GM19238 (cell line): ENCODE measurements at regions not wholly inside any gene's neighbourhood (a gene's known extent, or its start where the extent isn't known, plus 50 kb on each side); places are given as distances from the start of the nearest gene placed in this dataset.
"Not testable (repeated sequence)": the region's sequence is repeated elsewhere in the genome, so short reads cannot be mapped to it uniquely, and the experiment has no call there.

ENCODE experiments used
- DNase-seq: peaks from one replicate; pipeline ENCODE4 v3.0.0; 2011; ENCODE audit warnings: low spot score; ENCODE audit not compliant: insufficient read length

DNA sequence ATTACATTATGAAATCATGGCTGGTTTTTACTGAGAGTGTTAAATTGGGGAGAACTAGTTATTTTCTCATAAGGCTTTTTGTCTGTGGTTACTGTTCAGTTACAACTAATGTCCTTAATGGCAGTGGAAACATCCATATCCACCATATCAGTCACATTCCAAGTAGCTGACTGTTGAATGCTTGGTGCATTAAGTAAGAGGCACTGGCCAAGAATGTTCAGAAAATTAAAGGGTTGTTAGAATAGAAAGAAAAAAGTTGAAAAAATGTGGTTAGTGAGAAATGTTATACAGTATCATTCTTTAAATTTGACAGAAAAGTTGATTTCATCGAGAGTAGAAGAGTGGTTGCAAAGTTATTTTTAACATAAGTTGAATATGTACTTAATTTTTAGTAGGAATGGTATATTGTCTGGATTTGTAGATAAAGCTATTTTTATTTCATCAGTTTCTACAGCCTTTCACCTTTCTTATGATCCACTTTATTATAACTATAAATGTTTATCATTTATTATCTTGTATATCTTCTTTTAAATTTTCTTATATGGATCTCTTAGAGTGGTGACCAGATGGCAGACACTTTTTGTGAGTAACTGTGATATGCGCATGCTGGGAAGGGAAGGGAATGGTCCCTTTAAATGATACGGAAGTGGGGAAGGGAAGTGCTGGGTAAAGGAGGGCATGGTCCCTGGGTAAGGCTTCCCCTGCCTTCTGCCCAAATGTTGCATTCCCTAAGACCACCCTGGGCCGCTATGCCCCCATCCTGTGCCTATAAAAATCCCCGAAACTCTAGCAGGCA, 2407.1 kb downstream of the ARAP2 start:
- DNase-seq, result no peak

DNA sequence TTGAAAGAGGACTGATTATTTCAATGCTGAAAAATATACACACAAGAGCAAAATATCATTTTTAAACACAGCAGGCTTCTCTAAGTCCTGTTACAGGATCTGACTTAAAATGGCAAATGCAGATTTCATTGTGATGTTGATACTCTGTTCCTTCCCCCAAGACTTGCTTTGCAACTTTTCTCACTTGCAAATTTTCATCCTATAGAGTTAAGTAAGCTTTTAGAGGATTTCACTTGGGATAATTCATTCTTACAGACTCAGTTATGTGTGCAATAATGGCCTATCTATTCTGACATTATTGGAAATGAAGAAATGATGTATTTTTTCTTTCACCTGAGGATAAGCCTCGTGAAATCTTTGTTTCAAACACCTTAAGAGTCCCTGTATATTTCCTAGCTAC, 2403.2 kb downstream of the ARAP2 start:
- no peak for DNase-seq

DNA sequence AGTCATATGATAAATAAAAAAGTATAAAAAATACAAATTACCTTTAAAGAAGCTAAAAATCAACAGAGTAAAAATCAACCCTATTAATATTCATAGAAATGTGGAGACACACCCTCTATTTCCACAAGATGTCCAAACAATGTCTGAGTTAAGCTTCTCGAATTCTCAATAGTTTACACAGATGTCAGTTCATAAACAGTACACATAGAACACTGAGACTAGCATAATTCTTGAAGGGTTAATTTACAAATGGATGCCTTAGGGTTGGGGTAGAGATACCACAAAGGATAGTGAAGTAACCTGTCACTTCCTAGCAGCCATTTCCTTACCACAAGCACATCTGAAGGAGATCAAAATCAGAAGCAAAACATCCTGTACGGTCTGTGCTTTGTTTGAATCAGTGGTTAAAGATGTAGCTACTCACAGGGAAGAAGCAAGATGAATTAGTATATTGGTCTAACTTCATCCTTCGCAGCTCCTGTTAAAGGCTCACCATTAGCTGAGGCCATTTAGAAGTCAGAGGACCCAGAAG, 2393.9 kb downstream of the ARAP2 start:
- no peak for DNase-seq

DNA sequence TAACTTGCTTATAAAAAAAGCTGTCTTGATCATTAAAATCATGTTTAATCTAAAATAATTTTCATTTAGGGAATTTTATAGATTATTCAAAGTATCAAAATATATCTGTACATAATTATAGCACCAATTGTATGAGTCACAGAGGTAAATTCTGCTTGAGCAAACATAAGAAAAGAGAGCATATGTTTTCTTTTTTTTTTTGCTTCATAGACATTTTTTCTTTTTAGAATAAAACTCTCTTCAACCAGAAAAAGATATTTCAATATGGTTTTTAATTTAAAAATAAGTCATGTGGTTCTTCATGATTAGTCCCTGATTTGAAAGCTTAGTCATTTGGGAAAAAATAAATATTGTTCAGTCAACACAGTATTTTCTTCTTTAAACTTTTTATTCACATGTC, 2390.6 kb downstream of the ARAP2 start:
- not testable (repeated sequence) for DNase-seq

DNA sequence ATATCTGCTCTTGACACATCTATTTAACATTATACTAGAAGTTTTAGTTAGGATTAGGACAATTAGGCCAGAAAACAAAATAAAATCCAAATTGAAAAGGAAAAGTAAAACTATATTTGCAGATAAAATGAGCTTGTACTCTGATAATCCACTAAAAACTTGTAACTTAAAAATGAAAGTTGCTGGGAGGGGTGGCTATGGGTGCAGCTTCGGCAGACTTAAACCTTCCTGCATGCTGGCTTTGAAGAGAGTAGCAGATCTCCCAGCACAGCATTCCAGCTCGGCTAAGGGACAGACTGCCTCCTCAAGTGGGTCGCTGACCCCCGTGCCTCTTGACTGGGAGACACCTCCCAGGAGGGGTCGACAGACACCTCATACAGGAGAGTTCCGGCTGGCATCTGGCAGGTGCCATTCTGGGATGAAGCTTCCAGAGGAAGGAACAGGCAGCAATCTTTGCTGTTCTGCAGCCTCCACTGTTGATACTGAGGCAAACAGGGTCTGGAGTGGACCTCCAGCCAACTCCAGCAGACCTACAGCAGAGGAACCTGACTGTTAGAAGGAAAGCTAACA, 2379.9 kb downstream of the ARAP2 start:
- DNase-seq, result no peak

DNA sequence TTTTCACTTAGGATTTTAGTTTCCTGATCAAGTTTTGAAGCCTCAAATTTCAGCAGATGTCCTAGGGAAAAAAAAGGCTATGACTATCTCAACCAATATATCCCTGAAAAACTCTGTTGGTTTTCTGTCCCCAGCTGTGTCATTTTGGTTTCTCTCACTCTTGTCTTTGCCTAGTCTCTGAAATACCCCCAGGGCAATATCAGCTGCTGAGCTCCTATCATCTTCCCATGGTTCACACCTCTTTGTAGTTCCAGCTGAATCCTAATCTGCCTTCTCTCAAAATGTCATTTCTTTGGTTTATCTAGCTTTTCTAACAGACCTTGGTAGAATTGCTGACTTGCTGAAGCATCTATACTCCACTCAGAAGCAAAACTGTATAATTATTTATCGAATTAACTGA, 2370.5 kb downstream of the ARAP2 start:
- no peak for DNase-seq

DNA sequence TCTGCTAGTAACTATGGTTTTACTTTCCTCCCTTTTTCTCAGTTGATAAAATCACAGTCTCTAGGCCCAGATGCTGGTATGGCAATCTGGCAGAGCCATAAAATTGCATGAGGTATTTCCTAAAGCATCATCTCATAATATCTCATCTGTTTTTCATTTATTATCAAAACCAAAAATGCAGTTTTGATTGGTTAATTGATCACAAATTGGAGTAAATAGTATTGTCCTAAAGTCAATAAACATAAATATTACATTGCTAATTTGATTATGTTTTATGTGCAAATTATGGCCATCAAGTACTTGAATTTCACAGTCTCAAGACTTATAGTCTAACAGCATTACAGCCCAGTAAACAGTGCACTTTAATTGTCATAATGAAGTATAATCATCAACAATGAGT, 2365.6 kb downstream of the ARAP2 start:
- no peak for DNase-seq

DNA sequence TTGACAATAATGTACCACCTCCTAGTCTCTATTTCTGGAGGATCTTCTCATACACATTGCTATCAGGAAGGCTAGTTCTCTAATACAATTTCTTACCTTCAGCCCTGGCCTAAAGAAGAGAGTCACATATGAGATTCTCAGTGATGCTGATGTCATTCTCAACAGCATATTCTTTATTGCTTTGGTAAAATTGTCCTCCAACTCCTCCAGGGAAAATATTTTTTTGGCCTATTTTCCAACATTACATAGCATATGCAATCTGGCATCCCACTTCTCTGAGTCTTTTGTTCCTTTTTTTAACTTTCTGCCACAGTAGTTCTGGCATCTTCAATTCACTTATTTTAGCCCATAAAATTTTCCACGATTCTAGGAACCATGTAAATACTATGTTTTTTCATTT, 2363.1 kb downstream of the ARAP2 start:
- DNase-seq, result no peak

DNA sequence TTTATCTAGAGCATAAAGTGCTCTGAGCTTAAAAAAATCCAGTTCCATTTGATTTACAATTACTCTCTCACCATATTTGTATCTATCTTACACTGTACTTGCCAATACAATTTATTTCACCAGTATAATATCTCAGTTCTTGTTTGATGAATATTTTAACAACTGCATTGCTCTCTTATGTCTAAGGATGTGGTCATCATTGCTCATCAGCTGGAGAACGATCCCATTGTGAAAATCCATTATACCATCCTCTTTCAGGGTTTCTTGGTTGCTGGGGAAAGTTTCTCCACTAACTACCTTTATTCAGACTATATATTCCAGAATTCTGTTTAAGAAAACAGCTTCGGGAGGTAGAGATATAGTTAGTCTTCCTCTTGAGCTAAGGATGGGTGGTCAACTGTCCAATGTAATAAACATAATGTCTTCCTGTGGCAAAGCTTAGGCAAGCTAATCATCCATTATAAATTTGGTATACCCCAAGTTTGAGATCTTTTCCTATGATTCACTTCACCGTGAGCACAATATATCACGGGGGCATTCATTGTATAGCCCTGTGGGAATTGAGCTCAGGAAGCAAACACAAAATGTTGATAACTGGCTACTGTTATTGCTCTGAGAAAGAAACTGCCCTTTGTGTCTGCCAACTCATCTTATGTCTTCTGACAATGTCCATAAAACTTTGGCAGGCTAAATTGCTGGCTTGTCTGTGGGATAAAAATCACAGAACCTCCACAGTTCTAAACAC, 2361.9 kb downstream of the ARAP2 start:
- DNase-seq, result no peak

DNA sequence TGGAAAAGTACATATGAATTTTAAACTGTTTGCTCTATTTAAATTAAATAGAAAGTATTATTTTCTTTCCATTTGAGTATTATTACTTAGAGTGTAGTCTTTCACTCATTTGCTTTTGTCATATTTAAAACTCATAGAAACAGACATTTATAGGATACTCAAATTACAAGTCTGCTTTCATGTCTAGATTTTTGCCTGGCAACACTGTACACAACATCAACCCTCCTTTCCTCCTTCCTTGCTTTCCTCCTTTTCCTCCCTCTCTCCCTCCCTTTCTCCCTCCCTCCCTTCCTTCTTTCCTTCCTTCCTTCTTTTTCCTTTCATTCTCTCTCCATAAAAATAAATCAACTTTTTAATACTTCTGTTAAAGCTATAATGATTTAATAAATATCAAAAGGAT, 2361.2 kb downstream of the ARAP2 start:
- DNase-seq, result no peak

DNA sequence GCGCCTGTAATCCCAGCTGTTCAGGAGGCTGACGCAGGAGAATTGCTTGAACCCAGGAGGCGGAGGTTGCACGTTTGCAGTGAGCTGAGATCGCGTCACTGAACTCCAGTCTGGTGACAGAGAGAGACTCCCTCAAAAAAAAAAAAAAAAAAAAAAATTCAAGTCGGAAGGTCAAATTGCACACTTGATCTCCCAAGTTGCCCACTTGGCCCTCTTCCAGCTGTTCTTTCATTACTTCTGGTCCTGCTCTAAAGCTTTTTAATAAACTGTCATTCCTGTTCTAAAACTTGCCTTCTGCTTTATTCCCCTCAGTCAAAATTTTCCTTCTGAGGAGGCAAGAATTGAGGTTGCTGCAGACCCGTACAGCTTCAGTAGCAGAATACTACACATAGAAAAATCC, 2358.0 kb downstream of the ARAP2 start:
- no peak for DNase-seq

DNA sequence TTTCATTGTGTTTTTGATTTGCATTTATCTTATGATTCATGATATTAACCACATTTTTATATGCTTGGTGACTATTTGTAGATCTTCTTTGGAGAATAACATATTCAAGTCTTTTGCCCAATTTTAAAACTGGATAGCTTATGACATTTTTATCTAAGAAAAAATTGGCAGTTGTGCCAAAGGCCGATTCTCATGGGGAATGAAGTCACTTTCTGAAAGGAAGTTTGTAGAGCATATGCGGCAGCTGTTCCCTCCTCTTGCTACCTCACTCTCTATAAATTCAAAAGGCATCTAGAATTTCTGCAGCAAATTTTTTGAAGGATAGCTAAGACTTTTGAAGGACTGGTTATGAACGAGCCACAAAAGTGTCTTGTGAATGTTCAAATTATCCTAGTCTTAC, 2353.5 kb downstream of the ARAP2 start:
- DNase-seq, result no peak

DNA sequence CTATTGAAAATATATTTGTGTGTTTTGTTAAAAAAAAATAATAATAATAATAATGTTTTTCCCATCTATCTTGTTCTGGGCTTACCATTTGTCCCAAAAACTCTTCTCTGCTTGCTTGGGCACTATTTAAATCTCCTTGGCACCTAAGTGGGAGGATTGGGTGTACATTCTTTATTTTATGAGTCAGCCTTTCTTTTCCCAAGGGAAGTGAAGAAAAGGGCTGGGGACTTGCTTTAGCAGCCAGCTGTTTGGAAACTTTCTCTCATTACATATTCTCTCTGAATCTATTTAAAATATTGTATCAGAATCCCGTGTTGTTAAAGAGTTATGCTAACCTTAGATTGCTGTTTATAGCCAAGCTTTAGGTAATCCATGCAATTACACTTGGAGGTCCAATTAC, 2332.4 kb downstream of the ARAP2 start:
- DNase-seq, result no peak

DNA sequence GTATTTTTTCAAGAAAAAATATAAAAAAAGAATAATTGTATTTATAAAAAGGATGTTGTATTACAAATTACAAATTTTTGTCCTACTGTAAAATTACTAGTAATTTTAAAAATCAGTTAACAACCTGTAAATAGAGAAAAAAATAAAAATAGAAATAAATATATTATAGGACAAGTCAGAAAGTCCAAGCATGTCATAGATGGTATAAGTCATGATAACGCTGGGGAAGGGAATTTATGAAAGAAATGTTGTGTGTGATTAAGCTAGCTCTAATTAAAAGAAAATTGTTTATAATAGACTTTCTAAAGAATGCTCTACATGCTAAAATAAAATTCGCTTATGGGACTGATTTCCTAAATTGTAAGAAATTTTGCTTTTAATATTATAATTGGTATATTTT, 2329.9 kb downstream of the ARAP2 start:
- no peak for DNase-seq

DNA sequence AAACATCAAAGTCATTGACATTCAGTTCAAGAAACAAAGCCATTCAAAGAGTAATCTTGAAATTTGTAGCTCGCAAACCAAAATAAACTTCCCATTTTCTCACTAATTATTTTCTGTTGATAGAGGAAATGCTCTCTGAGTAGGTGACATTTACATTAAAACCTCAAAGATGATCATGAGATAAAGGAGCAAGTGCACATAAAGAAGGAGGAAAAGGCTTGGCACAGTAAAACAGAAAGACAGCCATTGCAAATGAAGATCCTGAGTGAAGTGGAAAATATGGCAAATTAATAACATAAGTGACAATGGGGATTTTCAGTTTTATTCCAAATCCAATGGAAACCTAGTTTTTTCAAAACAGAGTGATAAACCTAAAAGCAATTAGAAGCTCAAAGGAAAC, 2320.8 kb downstream of the ARAP2 start:
- no peak for DNase-seq

DNA sequence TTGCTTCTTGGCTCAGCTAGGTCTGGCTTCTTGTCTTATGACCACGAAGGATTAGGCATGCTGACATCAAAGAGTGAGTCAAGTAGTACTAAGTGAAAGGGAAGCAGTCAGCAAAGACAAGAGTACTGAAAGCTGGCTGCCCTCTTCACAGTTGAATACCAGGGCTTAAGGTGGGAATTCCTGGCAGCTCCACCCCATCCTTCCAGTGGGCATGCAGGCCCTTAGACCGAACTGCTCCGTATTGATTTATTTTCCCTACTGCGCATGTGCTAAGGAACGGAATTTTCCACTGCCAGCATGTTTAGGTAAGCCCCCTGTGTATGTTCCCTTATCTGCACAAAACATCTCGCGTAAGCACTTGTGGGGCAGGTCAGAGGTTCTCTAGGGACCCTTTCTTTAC, 2320.1 kb downstream of the ARAP2 start:
- DNase-seq, result no peak

DNA sequence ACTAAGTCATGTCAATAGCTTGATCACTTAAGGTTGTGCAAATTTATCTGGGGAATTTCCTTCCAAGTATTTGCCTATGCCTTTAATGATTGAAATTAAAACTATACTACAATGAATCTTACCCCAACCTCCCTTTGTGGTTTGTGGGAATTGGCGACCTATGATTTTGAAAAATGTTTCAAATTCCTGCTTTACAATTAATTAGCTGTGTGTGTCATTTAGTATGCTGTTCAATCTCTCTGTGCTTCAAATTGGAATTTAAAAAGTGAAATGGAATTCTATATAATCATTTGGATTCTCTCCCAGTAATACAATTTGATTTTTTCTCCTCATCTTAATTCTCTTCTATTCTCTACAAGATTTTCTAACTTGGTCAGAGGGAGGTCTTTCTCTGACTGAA, 2319.5 kb downstream of the ARAP2 start:
- no peak for DNase-seq

DNA sequence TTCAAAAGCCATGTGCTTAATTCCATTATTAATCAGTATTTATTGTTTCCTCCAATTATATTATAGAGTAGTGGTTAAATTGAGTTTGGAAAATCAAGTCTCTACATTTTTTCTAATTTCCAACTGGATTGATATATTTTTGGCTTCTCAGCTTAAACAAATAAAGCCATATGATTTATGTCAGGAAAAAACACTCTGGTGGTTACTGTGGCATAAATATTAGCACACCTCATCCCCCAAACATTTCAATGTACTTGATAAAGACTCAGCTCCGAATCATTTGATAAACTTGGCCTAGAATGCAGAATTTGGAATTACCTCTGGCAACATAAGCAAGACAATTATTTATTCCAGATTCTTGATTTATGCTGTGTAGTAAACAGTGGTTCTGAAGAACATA, 2313.8 kb downstream of the ARAP2 start:
- DNase-seq, result no peak

DNA sequence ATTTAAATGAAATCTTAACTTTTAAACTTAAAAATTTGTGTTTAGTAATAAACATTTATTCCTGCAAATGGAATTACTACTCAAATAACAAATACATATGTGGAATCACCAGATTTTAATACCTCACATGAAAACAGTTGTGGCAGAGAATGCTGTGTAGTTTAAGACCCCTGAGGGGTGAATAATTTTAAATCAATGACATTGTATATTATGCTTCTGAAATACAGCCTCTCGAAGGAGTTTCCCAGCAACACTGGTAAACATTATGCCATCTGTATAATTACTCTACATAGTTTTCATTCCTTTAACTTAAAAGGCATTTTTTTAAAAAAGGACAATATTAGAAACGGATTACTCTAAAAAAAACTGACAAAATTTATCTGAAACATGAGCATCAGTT, 2313.3 kb downstream of the ARAP2 start:
- no peak for DNase-seq

DNA sequence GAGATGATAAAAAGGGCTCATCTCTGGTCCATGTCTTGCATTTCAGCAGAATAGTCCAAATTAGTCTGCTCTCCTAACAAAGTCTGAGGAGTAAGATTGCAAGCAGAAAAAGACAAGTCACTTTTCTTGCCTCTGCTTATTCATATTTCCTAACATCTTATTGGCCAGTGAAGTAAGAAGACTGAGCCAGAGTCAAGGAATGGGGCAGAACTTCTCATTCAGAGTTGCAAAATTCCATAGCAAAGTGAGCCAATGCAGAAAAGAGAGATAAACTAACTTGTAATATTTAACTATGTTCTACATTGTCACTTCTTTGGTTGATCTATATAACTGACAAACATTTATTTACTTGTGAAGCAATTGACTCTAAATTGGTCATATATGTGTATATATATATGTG, 2304.0 kb downstream of the ARAP2 start:
- DNase-seq, result no peak

DNA sequence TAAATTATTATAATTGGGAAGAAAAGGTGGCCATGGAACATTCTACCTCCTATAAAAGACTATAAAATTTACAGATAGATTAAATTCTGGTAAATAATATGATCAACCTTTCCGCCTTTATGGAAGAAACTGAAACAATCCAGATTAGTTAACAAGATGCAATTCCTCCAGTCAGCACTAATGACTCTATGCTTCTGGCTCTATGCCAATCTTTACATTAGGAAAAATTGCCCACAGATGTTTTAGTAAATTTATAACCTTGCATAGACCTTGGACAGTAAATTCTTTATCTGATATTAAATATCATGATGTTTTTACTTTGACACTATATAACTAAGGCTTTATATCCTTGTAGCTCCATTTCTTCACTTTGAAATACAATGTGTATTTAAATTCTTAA, 2302.5 kb downstream of the ARAP2 start:
- no peak for DNase-seq

DNA sequence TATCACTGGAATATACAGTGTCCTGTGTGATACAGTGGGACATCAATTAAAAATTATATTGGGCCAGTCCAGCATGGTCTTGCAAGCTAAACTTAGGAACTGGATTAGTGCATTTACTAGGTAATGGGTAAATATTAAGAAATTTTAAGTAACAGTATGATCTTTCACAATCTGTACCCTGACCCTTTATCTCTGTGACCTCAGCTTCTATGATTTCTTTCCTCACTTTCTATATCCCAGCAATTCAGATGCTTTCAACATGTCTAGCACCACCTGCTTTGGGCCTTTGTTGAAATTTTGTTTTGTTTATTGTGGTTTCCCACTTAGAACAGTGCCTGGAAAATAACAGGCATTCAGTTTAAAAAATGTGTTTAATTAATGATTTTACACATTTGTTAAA, 2295.4 kb downstream of the ARAP2 start:
- no peak for DNase-seq
